Neural cell (in vitro differentiated cells): ENCODE measurements at regions not wholly inside any gene's neighbourhood (a gene's known extent, or its start where the extent isn't known, plus 50 kb on each side); places are given as distances from the start of the nearest gene placed in this dataset.

Source experiments
- H2AFZ ChIP-seq: fragments of 200-600, 300-800 bp; sonication (generic), shearing (Covaris generic); 2 replicates; pipeline ENCODE4 v1.6.0; 2014; ENCODE audit warnings: low read depth, mild to moderate bottlenecking, antibody characterized with exemption, low read length, moderate library complexity
- H3F3A ChIP-seq: fragments of 200-600 bp; shearing (Covaris generic); 2 replicates; pipeline ENCODE4 v1.6.1; 2016; ENCODE audit warnings: mild to moderate bottlenecking, moderate library complexity, mixed read lengths, antibody characterized with exemption, low read length; ENCODE audit not compliant: insufficient read depth, poor library complexity, severe bottlenecking
- H3K27ac ChIP-seq: fragments of 200-600, 300-800 bp; sonication (generic), shearing (Covaris generic); 2 replicates; pipeline ENCODE4 v1.5.1; 2014; ENCODE audit warnings: mild to moderate bottlenecking, low read length, moderate library complexity
- H3K27me3 ChIP-seq: fragments of 300-800, 200-600 bp; sonication (generic), shearing (Covaris generic); 2 replicates; pipeline ENCODE4 v1.6.0; 2014; ENCODE audit warnings: mild to moderate bottlenecking, low read depth, low read length, moderate library complexity; ENCODE audit not compliant: insufficient read depth
- H3K36me3 ChIP-seq: fragments of 300-800, 200-600 bp; sonication (generic), shearing (Covaris generic); 2 replicates; pipeline ENCODE4 v1.5.1; 2014; ENCODE audit warnings: mild to moderate bottlenecking, antibody characterized with exemption, low read length, moderate library complexity; ENCODE audit not compliant: insufficient read depth
- H3K4me2 ChIP-seq: fragments of 300-800, 200-600 bp; sonication (generic), shearing (Covaris generic); 2 replicates; pipeline ENCODE4 v1.6.0; 2014; ENCODE audit warnings: mild to moderate bottlenecking, low read length
- H3K4me3 ChIP-seq: fragments of 300-800, 200-600 bp; sonication (generic), shearing (Covaris generic); 2 replicates; pipeline ENCODE4 v1.5.1; 2014; ENCODE audit warnings: mild to moderate bottlenecking, low read length, moderate library complexity
- H3K79me2 ChIP-seq: fragments of 200-600 bp; shearing (Covaris generic); replicated peaks from 2 replicates; pipeline ENCODE4 v1.6.0; 2014; ENCODE audit warnings: mild to moderate bottlenecking, low read length, moderate library complexity; ENCODE audit not compliant: insufficient read depth
- H3K9ac ChIP-seq: fragments of 300-800, 200-600 bp; sonication (generic), shearing (Covaris generic); 2 replicates; pipeline ENCODE4 v1.6.1; 2016; ENCODE audit warnings: mild to moderate bottlenecking, low read length, mixed read lengths
- H3K9me2 ChIP-seq: fragments of 200-600 bp; shearing (Covaris generic); 2 replicates; pipeline ENCODE4 v1.6.1; 2016; ENCODE audit warnings: mild to moderate bottlenecking, low read length, mixed read lengths; ENCODE audit not compliant: insufficient read depth
- H3K9me3 ChIP-seq: fragments of 200-600, 300-800 bp; sonication (generic), shearing (Covaris generic); 2 replicates; pipeline ENCODE4 v1.6.1; 2016; ENCODE audit warnings: mild to moderate bottlenecking, mixed run types, low read length, moderate library complexity, mixed read lengths
- H4K20me1 ChIP-seq: fragments of 200-600 bp; shearing (Covaris generic); 2 replicates; pipeline ENCODE4 v1.6.1; 2016; ENCODE audit warnings: mild to moderate bottlenecking, mixed run types; ENCODE audit not compliant: insufficient read depth
- CTCF ChIP-seq: fragments of 450-650 bp; IDR thresholded peaks from 2 replicates; pipeline ENCODE4 v1.5.1; 2014; ENCODE audit warnings: antibody characterized with exemption, mild to moderate bottlenecking, moderate library complexity; ENCODE audit not compliant: poor library complexity, severe bottlenecking
- EP300 ChIP-seq: fragments of 450-650 bp; conservative IDR thresholded peaks from 2 replicates; pipeline ENCODE4 v1.6.1; 2014; ENCODE audit warnings: antibody characterized with exemption, mild to moderate bottlenecking, moderate library complexity; ENCODE audit not compliant: poor library complexity, severe bottlenecking
- EZH2 ChIP-seq: fragments of 200-600, 300-800 bp; shearing (Covaris generic), sonication (generic); IDR thresholded peaks from 2 replicates; pipeline ENCODE4 v1.6.1; 2014; ENCODE audit warnings: antibody characterized with exemption, low read length, borderline replicate concordance, mild to moderate bottlenecking; ENCODE audit not compliant: insufficient read depth, poor library complexity, severe bottlenecking
- MXI1 ChIP-seq: fragments of 450-650 bp; conservative IDR thresholded peaks from 2 replicates; pipeline ENCODE4 v1.6.1; 2014; ENCODE audit warnings: antibody characterized with exemption, mild to moderate bottlenecking; ENCODE audit not compliant: poor library complexity, severe bottlenecking
- POLR2AphosphoS5 ChIP-seq: IDR thresholded peaks from 2 replicates; pipeline ENCODE4 v1.6.1; 2012
- RAD21 ChIP-seq: fragments of 450-650 bp; conservative IDR thresholded peaks from 2 replicates; pipeline ENCODE4 v1.6.1; 2014; ENCODE audit warnings: antibody characterized with exemption, mild to moderate bottlenecking, moderate library complexity
- REST ChIP-seq: IDR thresholded peaks from 2 replicates; pipeline ENCODE4 v1.6.1; 2012; ENCODE audit warnings: borderline replicate concordance
- SMC3 ChIP-seq: fragments of 450-650 bp; conservative IDR thresholded peaks from 2 replicates; pipeline ENCODE4 v1.6.1; 2014; ENCODE audit warnings: antibody characterized with exemption, mild to moderate bottlenecking, moderate library complexity; ENCODE audit not compliant: poor library complexity
- TAF1 ChIP-seq: IDR thresholded peaks from 2 replicates; pipeline ENCODE4 v1.6.1; 2012; ENCODE audit warnings: low read depth

- no peaks in the 10 kb centered on the region for H3K36me3 ChIP-seq
- no peak overlapping the region for H2AFZ ChIP-seq
- H4K20me1 ChIP-seq = no peaks in the 10 kb centered on the region
- no peaks in the 10 kb centered on the region for H3K27me3 ChIP-seq
- H3K27ac ChIP-seq = no peak overlapping the region
- no peaks in the 10 kb centered on the region for H3K9me3 ChIP-seq
- H3K9me2 ChIP-seq = no peaks in the 10 kb centered on the region
- TF ChIP-seq CTCF (no peak), EP300 (no peak), EZH2 (no peak), RAD21 (no peak), TAF1 (no peak), POLR2AphosphoS5 (no peak), MXI1 (no peak), REST (no peak), SMC3 (no peak)
- no peak overlapping the region for H3K4me2 ChIP-seq
- H3K79me2 ChIP-seq = no peaks in the 10 kb centered on the region
- no peak overlapping the region for H3K9ac ChIP-seq
- no peak overlapping the region for H3K4me3 ChIP-seq
- no peaks in the 10 kb centered on the region for H3F3A ChIP-seq
Observed at GRCh38 chrX:43083016-43083415, 305.1 kb upstream of the PPP1R2C start.

DNA sequence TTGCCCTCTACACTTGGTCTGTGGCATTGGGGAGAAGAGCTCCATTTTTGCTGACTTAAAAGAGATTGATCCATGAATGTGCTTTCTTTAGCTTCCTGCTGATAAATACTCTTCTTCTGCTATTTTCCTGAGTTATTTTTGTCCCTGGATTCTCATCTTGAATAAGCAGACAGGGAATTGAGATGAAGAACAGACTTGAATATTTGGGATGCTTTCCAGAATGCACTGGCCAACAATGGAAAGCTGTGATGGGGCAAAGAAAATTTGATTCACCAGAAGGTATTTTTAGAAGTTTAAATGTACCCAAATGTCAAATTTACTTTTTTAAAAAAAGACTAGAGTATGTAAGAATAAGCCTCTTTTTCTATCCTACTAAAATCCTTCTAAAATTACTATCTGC is 309.9 kb upstream of the PPP1R2C start:
- TF ChIP-seq SMC3 = no peak

GRCh38 chrX:43096830-43097229 is 318.9 kb upstream of the PPP1R2C start:
- Histone ChIP-seq H3K9ac (no peak overlapping the region), H3K27me3 (no peaks in the 10 kb centered on the region), H4K20me1 (no peaks in the 10 kb centered on the region), H3K27ac (no peak overlapping the region), H3K9me2 (no peaks in the 10 kb centered on the region), H3K4me3 (no peak overlapping the region), H2AFZ (no peak overlapping the region), H3K36me3 (no peaks in the 10 kb centered on the region), H3K9me3 (no peaks in the 10 kb centered on the region), H3K4me2 (no peak overlapping the region), H3K79me2 (no peaks in the 10 kb centered on the region), H3F3A (no peaks in the 10 kb centered on the region)
- TF ChIP-seq CTCF = no peak
- no peak for TF ChIP-seq SMC3
- no peak for TF ChIP-seq POLR2AphosphoS5
- TF ChIP-seq EZH2 = no peak
- no peak for TF ChIP-seq MXI1
- TF ChIP-seq REST = no peak
- TF ChIP-seq EP300 = no peak
- TF ChIP-seq RAD21 = no peak

More for the DNA sequence above, 309.9 kb upstream of the PPP1R2C start:
- Histone ChIP-seq H3K36me3 (no peaks in the 10 kb centered on the region), H3K27ac (no peak overlapping the region), H2AFZ (no peak overlapping the region), H3K27me3 (no peaks in the 10 kb centered on the region), H3K9me2 (no peaks in the 10 kb centered on the region), H3F3A (no peaks in the 10 kb centered on the region), H4K20me1 (no peaks in the 10 kb centered on the region), H3K79me2 (no peaks in the 10 kb centered on the region), H3K4me3 (no peak overlapping the region), H3K9me3 (no peaks in the 10 kb centered on the region), H3K4me2 (no peak overlapping the region), H3K9ac (no peak overlapping the region)
